Activated T-helper 2 cell treated with anti-CD3 and anti-CD28 coated beads, Interferon-gamma antibody, Interleukin-2, Interleukin-4, amounts not matched to agents 10 μg/mL and 5 μg/mL and 100 μg/mL, durations not matched to agents 14 hours and 24 hours and 36 hours (primary cell): ENCODE measurements at regions not wholly inside any gene's neighbourhood (a gene's known extent, or its start where the extent isn't known, plus 50 kb on each side); places are given as distances from the start of the nearest gene placed in this dataset.

Experiments used
- DNase-seq: peaks from one replicate; pipeline ENCODE4 v3.0.0; 2021; ENCODE audit warnings: low spot score
- H3K27ac Mint-ChIP-seq: one replicate; pipeline ENCODE4 v1.8.0; 2021; ENCODE audit warnings: mixed read lengths
- H3K27me3 Mint-ChIP-seq: one replicate; pipeline ENCODE4 v1.8.0; 2021; ENCODE audit warnings: low read depth, mixed read lengths
- H3K36me3 Mint-ChIP-seq: one replicate; pipeline ENCODE4 v1.8.0; 2021; ENCODE audit warnings: low read depth, mixed read lengths
- H3K4me1 Mint-ChIP-seq: one replicate; pipeline ENCODE4 v1.8.0; 2021; ENCODE audit warnings: low read depth, mixed read lengths
- H3K4me3 Mint-ChIP-seq: one replicate; pipeline ENCODE4 v1.8.0; 2021; ENCODE audit warnings: low read depth, mild to moderate bottlenecking, moderate library complexity, mixed read lengths
- H3K9me3 Mint-ChIP-seq: one replicate; pipeline ENCODE4 v1.8.0; 2021; ENCODE audit warnings: mixed read lengths
- intact Hi-C: fragments of 100-400 bp; cut with micrococcal nuclease; formaldehyde crosslinking; loops from one replicate; pipeline ENCODE4 v1.15.1; 2023

DNA sequence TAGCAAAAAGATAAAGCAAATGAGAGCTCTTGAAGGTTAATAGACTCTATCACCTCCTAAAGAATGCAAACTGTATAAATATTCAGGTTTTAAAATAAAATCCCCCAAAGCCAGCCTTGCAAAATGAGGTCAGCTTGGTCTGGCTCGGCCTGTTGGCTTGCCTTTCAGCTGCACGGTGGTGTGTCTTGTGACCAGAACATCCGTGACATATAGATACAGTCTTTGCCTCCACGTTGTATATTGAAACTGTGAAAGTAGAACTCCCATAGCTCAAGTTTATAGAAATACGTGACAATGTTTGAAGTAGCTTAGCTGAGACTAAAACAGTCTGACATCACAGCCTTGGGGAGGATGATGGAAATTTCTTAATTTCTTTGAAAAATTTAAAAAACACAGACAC lies 236.6 kb upstream of the MYOCD start:
- intact Hi-C loops: no loop called here
- no peaks in the 10 kb centered on the region for H3K36me3 Mint-ChIP-seq
- H3K27me3 Mint-ChIP-seq: no peaks in the 10 kb centered on the region
- H3K4me1 Mint-ChIP-seq: no peaks in the 10 kb centered on the region
- no peak overlapping the region for H3K27ac Mint-ChIP-seq
- no peak for DNase-seq
- H3K4me3 Mint-ChIP-seq: no peak overlapping the region
- H3K9me3 Mint-ChIP-seq: peaks cover 66% of the 10 kb centered on the region

DNA sequence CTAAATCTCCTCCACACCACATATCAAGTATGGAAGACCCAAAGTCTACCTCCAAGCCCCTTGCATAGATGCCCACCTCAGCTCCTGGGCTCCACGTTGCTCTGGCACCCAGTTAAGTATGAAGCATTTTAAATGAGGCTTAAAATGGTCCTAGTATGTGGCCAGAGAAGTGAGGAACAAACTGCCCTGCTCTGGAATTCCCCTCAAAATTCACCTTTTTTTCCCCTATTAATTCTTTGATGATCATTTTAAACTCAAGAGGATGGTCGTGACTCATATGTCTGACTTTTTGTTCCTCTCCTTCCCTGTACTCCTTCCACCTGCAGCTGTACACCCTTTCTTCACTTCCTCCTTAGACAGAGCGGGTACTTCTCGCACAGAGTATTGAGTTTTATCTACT lies 234.5 kb upstream of the MYOCD start:
- Mint-ChIP-seq H3K27me3 (no peaks in the 10 kb centered on the region), H3K9me3 (peaks cover 63% of the 10 kb centered on the region), H3K4me3 (no peak overlapping the region), H3K36me3 (no peaks in the 10 kb centered on the region), H3K4me1 (no peaks in the 10 kb centered on the region), H3K27ac (no peak overlapping the region)
- intact Hi-C loops: no loop called here
- DNase-seq: no peak

DNA sequence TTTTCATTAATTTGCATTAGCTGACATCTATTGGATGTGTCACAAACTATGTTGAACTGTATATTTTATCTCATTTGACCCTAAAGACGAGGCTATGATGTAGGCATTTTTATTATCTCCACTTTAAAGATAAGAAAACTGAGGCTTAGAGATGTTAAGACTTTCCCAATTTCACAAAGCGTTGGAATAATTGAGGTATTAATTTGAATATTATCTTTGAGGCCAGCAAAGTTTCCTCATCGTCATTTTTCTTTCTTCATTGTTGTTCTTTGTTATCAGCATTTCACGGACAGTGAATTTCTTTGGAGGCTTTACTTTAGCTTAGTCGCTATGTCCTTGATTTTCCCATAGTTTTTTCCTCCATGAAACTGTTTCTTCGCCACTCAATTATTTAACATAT lies 227.5 kb upstream of the MYOCD start:
- Mint-ChIP-seq H3K4me3 (no peak overlapping the region), H3K27ac (no peak overlapping the region), H3K9me3 (peaks cover 53% of the 10 kb centered on the region), H3K27me3 (no peaks in the 10 kb centered on the region), H3K36me3 (no peaks in the 10 kb centered on the region), H3K4me1 (no peaks in the 10 kb centered on the region)
- DNase-seq: no peak
- intact Hi-C loops: no loop called here

DNA sequence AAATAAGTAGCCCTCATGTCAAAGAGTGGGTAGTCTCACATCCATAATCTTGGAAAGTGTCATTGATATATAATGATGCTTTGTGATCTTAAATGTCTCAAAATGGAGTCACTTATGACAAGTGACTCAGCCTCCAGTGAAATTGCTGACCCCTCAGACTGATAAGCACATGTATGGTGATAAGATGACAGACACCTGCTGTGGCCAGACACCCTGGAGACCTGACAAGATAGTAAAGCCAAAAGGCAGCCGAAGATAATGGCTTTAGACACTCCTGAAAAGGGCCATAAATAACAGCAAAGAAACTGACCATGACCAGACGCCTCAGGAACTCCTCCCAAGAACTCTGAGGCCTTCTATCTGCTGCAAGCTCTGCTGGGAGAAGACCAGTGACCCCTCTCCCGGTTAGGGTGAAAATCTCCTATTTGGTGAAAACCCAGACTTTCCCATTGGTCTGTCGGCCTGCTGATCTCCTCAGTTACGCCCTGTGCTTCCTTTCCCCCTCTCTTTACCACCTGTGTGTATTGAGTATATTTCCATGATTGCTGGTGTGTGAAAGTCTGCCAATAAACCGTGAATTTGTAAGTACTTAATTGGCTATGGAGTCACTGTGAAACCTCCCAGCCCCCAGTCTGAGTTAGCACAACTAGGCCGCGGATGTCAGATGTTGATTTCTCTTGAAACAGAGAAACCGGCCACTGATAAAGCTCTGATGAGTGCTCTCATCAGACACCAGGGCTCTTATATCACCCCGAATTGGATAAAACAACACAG lies 226.7 kb upstream of the MYOCD start:
- no peaks in the 10 kb centered on the region for H3K4me1 Mint-ChIP-seq
- intact Hi-C loops: no loop called here
- H3K27ac Mint-ChIP-seq: no peak overlapping the region
- H3K9me3 Mint-ChIP-seq: peaks cover 52% of the 10 kb centered on the region
- no peaks in the 10 kb centered on the region for H3K36me3 Mint-ChIP-seq
- no peak overlapping the region for H3K4me3 Mint-ChIP-seq
- H3K27me3 Mint-ChIP-seq: no peaks in the 10 kb centered on the region
- DNase-seq: no peak

DNA sequence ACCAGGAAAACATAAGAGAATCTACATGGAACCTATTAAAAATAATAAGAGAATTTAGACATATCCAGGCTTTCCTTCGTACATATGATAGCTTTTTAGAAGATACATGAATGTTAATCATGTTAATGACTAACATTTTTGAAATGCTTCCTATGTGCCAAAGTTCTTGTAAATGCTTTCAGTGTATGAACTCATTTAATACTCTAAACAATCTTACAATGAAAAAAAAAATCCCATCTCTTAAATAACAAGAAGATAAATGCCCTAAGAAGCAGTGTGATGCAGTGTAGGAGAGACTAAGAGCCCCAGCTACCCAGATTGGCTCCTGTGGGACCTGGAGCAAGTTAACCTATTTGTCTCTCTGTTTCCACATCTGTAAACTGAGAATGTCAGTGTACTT lies 220.4 kb upstream of the MYOCD start:
- no peaks in the 10 kb centered on the region for H3K4me1 Mint-ChIP-seq
- no peaks in the 10 kb centered on the region for H3K36me3 Mint-ChIP-seq
- peaks cover 40% of the 10 kb centered on the region for H3K9me3 Mint-ChIP-seq
- H3K27ac Mint-ChIP-seq: no peak overlapping the region
- no peak overlapping the region for H3K4me3 Mint-ChIP-seq
- intact Hi-C loops: no loop called here
- no peaks in the 10 kb centered on the region for H3K27me3 Mint-ChIP-seq
- no peak for DNase-seq

DNA sequence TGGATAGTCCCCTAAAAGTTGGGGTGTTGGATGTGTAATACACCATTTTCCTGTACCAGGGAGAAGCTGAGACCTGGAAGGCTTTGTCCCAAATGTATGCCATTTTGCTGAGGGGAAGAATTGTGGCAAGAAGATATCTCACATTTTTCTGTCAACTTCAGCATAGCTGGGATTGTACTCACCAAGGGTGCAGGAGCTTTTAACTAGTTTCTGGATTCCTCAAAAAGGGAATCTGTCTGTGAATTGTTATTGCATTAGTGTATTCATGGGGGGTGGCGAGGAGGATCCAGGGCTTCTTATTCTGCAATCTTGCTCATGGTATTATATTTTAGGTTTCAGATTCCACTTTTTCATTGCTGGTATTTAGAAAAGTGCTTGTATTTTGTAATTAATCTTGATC lies 208.2 kb upstream of the MYOCD start:
- DNase-seq: no peak
- H3K27me3 Mint-ChIP-seq: no peaks in the 10 kb centered on the region
- intact Hi-C loops: no loop called here
- H3K27ac Mint-ChIP-seq: no peak overlapping the region
- peaks cover 34% of the 10 kb centered on the region for H3K9me3 Mint-ChIP-seq
- H3K4me1 Mint-ChIP-seq: no peaks in the 10 kb centered on the region
- no peaks in the 10 kb centered on the region for H3K36me3 Mint-ChIP-seq
- H3K4me3 Mint-ChIP-seq: no peak overlapping the region

DNA sequence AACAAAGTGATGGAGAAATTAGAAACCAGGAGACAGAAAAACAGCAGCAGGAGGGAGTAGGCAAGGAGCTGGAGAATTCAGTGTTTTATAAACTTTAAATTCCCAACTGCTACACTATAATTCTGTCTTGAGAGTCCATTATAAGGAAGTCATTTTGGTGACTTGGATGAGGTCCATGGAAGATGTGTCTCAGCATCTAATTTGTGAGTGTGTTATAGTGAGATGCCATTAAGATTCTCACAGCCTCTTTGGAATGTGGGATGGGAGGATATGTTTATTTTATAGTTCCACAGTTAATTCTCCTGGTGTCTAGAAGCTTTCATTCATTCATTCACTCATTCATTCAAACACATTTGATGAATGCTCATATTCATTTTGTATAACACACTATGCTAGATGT lies 206.0 kb upstream of the MYOCD start:
- Mint-ChIP-seq H3K4me1 (no peaks in the 10 kb centered on the region), H3K9me3 (peaks cover 40% of the 10 kb centered on the region), H3K27ac (no peak overlapping the region), H3K36me3 (no peaks in the 10 kb centered on the region), H3K27me3 (no peaks in the 10 kb centered on the region), H3K4me3 (no peak overlapping the region)
- intact Hi-C loops: no loop called here
- no peak for DNase-seq

DNA sequence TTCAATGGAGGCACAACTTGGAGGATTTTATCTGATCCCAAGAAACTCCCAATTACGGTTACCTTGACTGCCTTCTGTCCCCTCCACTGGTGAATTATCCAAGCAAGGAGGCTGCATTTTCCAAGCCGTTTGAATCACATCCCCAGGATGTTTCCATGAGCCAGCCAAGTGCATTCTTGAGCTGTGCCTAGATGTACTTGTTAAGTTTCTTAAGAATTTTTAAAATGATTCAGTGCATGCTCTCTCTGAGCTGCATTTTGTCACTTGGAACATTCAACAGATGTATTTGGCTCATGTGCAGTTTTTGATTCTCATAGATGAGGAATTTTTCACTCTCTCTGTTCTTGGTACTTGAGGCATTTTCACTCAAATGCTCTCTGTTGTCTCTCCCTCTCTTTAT lies 202.6 kb upstream of the MYOCD start:
- no peaks in the 10 kb centered on the region for H3K36me3 Mint-ChIP-seq
- H3K27me3 Mint-ChIP-seq: no peaks in the 10 kb centered on the region
- no peak overlapping the region for H3K4me3 Mint-ChIP-seq
- intact Hi-C loops: no loop called here
- no peaks in the 10 kb centered on the region for H3K4me1 Mint-ChIP-seq
- DNase-seq: no peak
- no peak overlapping the region for H3K27ac Mint-ChIP-seq
- peaks cover 37% of the 10 kb centered on the region for H3K9me3 Mint-ChIP-seq

DNA sequence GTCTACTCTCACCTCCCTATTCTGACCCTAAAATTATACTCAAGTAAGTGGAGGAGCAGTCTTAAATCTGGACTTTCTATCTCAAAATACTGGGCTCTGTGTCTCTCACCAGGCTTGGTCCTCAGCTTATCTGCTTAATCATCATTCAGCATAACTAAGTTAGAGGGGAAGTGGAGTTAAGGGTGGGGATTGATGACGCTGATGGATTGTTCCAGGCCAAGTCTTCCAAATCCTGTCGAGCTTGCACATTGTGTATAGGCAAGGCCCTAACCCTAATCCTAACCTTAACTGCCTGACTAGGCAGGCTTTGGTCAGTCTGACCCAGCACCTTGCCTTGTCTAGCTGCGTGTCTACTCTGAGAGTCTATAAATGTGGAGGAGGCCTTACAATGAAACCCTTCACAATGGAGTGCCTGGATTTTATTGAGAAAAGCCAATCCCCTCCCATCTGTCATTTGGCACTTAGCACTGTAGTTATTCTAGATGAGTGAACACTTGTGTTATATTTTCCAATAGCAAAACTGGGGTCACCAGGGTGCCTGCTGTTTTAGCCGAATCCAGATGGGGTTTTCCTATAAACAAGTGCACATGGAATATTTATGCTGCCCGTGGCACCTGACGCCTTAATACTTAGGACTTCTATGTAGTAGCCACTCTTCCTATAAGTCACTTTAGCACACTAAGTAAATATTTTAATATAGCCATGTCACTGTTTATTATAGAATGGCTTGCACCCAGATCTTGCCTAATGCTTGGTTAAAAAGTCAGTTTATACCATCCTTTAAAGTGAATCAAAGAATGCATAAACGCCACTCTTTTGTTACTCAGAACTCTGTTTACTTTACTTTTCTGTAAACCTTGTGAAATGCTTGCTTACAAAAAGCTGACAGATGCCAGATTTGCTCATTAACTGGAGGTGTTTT lies 193.2 kb upstream of the MYOCD start:
- Mint-ChIP-seq H3K27me3 (no peaks in the 10 kb centered on the region), H3K27ac (no peak overlapping the region), H3K4me3 (no peak overlapping the region), H3K9me3 (peaks cover 27% of the 10 kb centered on the region), H3K4me1 (no peaks in the 10 kb centered on the region), H3K36me3 (no peaks in the 10 kb centered on the region)
- DNase-seq: no peak
- intact Hi-C loops: no loop called here

DNA sequence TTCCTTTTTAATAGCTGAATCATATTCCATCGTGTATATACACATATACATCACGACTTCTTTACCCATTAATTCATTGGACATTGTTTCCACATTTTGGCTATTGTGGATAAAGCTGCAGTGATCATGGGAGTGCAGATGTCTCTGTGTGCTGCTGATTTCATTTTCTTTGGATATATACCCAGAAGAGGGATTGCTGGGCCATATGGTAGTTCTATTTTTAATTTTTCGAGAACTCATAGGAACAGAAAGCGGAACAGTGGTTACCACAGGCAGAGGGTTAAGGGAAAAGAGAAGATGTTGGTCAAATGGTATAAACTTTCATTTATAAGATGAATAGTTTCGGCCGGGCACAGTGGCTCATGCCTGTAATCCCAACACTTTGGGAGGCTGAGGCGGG lies 187.4 kb upstream of the MYOCD start:
- Mint-ChIP-seq H3K9me3 (peaks cover 37% of the 10 kb centered on the region), H3K27ac (no peak overlapping the region), H3K27me3 (no peaks in the 10 kb centered on the region), H3K4me1 (no peaks in the 10 kb centered on the region), H3K4me3 (no peak overlapping the region), H3K36me3 (no peaks in the 10 kb centered on the region)
- no peak for DNase-seq
- intact Hi-C loops: no loop called here

DNA sequence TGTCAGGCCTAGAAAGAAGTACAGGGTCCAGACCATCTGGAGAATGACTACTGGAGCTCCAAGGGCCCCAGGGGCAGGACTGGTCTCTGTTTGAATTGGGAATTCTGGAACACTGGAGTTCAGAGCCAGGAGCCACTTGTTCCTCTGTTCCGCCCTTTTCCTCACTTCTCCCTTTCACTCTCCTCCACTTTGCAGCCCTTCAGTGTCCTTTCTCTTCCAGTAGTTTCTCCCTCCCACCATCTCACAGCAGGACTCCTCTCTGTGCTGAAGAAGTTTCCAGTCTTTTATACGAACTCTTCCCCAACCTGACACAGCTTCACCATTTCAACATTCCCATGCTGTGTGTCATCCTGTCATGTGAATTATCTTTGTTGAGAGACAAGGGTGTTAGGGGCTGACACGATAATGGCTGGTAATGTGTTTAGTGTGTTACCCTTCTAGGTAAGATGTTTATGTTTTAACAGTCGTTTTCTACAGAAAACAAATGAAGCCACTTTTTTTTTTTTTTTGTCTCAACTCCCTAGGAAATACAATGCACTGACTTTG lies 180.3 kb upstream of the MYOCD start:
- intact Hi-C loops: no loop called here
- no peak overlapping the region for H3K27ac Mint-ChIP-seq
- no peaks in the 10 kb centered on the region for H3K36me3 Mint-ChIP-seq
- peaks cover 32% of the 10 kb centered on the region for H3K9me3 Mint-ChIP-seq
- H3K4me1 Mint-ChIP-seq: no peaks in the 10 kb centered on the region
- H3K4me3 Mint-ChIP-seq: no peak overlapping the region
- H3K27me3 Mint-ChIP-seq: no peaks in the 10 kb centered on the region
- no peak for DNase-seq

DNA sequence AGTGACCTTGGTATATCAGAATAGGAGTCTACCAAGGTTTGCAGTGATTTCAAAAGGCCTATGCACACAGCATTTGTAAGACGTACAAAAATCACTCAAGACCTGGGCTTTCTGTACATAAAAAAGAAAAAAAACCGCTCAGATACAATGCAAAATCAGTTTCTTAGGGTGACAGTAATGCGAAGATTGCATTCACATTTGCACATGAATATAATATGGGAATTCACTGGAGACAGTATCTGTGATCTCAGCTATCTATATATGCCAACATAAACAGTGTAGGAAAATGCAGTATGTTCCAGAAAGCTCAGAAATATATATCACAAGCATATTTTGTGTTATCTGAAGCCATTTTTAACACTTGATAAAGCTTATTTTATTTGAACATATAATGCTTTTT lies 176.4 kb upstream of the MYOCD start:
- Mint-ChIP-seq H3K9me3 (peaks cover 17% of the 10 kb centered on the region), H3K4me1 (no peaks in the 10 kb centered on the region), H3K36me3 (no peaks in the 10 kb centered on the region), H3K27ac (no peak overlapping the region), H3K27me3 (no peaks in the 10 kb centered on the region), H3K4me3 (no peak overlapping the region)
- intact Hi-C loops: no loop called here
- DNase-seq: no peak

DNA sequence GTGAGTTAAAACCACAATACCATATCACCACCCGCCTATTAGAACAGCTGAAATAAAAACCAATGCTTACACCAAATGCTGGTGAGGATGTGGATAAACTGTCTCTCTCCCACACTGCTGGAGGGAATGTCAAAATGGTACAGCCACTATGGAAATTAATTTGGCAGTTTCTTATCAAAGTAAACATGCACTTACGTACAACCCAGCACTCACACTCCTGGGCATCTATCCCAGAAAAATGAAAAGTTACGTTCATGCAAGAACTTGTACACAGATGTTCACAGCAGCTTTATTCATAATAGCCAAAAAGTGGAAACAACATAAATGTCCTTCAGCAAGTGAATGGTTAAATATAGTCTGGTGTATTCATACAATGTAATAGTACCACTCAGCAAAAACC lies 173.2 kb upstream of the MYOCD start:
- no peak overlapping the region for H3K4me3 Mint-ChIP-seq
- H3K9me3 Mint-ChIP-seq: peaks cover 26% of the 10 kb centered on the region
- H3K27me3 Mint-ChIP-seq: no peaks in the 10 kb centered on the region
- no peak for DNase-seq
- no peaks in the 10 kb centered on the region for H3K36me3 Mint-ChIP-seq
- intact Hi-C loops: no loop called here
- no peak overlapping the region for H3K27ac Mint-ChIP-seq
- H3K4me1 Mint-ChIP-seq: no peaks in the 10 kb centered on the region
